ENCODE measurements at regions not wholly inside any gene's neighbourhood (a gene's known extent, or its start where the extent isn't known, plus 50 kb on each side); places are given as distances from the start of the nearest gene placed in this dataset.

- no peaks in the 10 kb centered on the region for H3K4me1 ChIP-seq (ENCODE audit: control insufficient read depth, extremely low read depth, insufficient read depth, low read length)
- TF ChIP-seq EZH2 (IDR thresholded peaks at IDR 0.05; ENCODE audit: low read length, missing control alignments) (no peak), CTCF (conservative IDR thresholded peaks at IDR 0.05 in 1 of 2, IDR thresholded peaks at IDR 0.05 in 1 of 2; ENCODE audit: low read depth in 1 of 2, low read length in 2 of 2) (no peak)
- no peak overlapping the region for H3K4me2 ChIP-seq (ENCODE audit: extremely low read depth, insufficient read depth, low read length)
- no peaks in the 10 kb centered on the region for H3K27me3 ChIP-seq (ENCODE audit: control insufficient read depth, insufficient read depth, low read length)
- H3K27ac ChIP-seq (ENCODE audit: insufficient read depth, low read length), result no peak overlapping the region
- DNase-seq (ENCODE audit: low read depth in 2 of 2), result no peak
- H3K4me3 ChIP-seq (replicated peaks in 1 of 4; ENCODE audit: control extremely low read depth in 1 of 4, insufficient read depth in 1 of 4, low read depth in 3 of 4, low read length in 4 of 4), result no peak overlapping the region
- no peaks in the 10 kb centered on the region for H3K9me3 ChIP-seq (ENCODE audit: control insufficient read depth, insufficient read depth, low read depth, low read length)
- no peaks in the 10 kb centered on the region for H3K36me3 ChIP-seq (ENCODE audit: control insufficient read depth, insufficient read depth, low read length)
- H4K20me1 ChIP-seq (ENCODE audit: control insufficient read depth, extremely low read depth, insufficient read depth, low read length), result no peaks in the 10 kb centered on the region
- no peaks in the 10 kb centered on the region for H3K79me2 ChIP-seq (ENCODE audit: control insufficient read depth, insufficient read depth, low read length)
- no peak overlapping the region for H2AFZ ChIP-seq (ENCODE audit: low read length)
- no peak overlapping the region for H3K9ac ChIP-seq (ENCODE audit: insufficient read depth, low read length)
These were observed 203.8 kb upstream of the CDH7 start for GRCh38 chr18:65547046-65547445.

- Histone ChIP-seq H3K36me3 (ENCODE audit: control insufficient read depth, insufficient read depth, low read length) (no peaks in the 10 kb centered on the region), H4K20me1 (ENCODE audit: control insufficient read depth, extremely low read depth, insufficient read depth, low read length) (no peaks in the 10 kb centered on the region), H3K79me2 (ENCODE audit: control insufficient read depth, insufficient read depth, low read length) (no peaks in the 10 kb centered on the region), H3K27me3 (ENCODE audit: control insufficient read depth, insufficient read depth, low read length) (no peaks in the 10 kb centered on the region), H2AFZ (ENCODE audit: low read length) (no peak overlapping the region), H3K9ac (ENCODE audit: insufficient read depth, low read length) (no peak overlapping the region), H3K4me3 (replicated peaks in 1 of 4; ENCODE audit: control extremely low read depth in 1 of 4, insufficient read depth in 1 of 4, low read depth in 3 of 4, low read length in 4 of 4) (no peak overlapping the region), H3K4me1 (ENCODE audit: control insufficient read depth, extremely low read depth, insufficient read depth, low read length) (no peaks in the 10 kb centered on the region), H3K27ac (ENCODE audit: insufficient read depth, low read length) (no peak overlapping the region), H3K4me2 (ENCODE audit: extremely low read depth, insufficient read depth, low read length) (no peak overlapping the region), H3K9me3 (ENCODE audit: control insufficient read depth, insufficient read depth, low read depth, low read length) (no peaks in the 10 kb centered on the region)
- no peak for DNase-seq (ENCODE audit: low read depth in 2 of 2)
- no peak for TF ChIP-seq EZH2 (IDR thresholded peaks at IDR 0.05; ENCODE audit: low read length, missing control alignments)
These were observed 206.1 kb upstream of the CDH7 start for GRCh38 chr18:65544701-65545100.

- DNase-seq (ENCODE audit: low read depth in 2 of 2), result no peak
- no peak overlapping the region for H3K27ac ChIP-seq (ENCODE audit: insufficient read depth, low read length)
- H3K79me2 ChIP-seq (ENCODE audit: control insufficient read depth, insufficient read depth, low read length), result no peaks in the 10 kb centered on the region
- no peaks in the 10 kb centered on the region for H3K4me1 ChIP-seq (ENCODE audit: control insufficient read depth, extremely low read depth, insufficient read depth, low read length)
- no peak overlapping the region for H3K9ac ChIP-seq (ENCODE audit: insufficient read depth, low read length)
- no peak overlapping the region for H3K4me3 ChIP-seq (replicated peaks in 1 of 4; ENCODE audit: control extremely low read depth in 1 of 4, insufficient read depth in 1 of 4, low read depth in 3 of 4, low read length in 4 of 4)
- H3K36me3 ChIP-seq (ENCODE audit: control insufficient read depth, insufficient read depth, low read length), result no peaks in the 10 kb centered on the region
- no peaks in the 10 kb centered on the region for H3K9me3 ChIP-seq (ENCODE audit: control insufficient read depth, insufficient read depth, low read depth, low read length)
- no peak overlapping the region for H2AFZ ChIP-seq (ENCODE audit: low read length)
- H4K20me1 ChIP-seq (ENCODE audit: control insufficient read depth, extremely low read depth, insufficient read depth, low read length), result no peaks in the 10 kb centered on the region
- H3K4me2 ChIP-seq (ENCODE audit: extremely low read depth, insufficient read depth, low read length), result no peak overlapping the region
- H3K27me3 ChIP-seq (ENCODE audit: control insufficient read depth, insufficient read depth, low read length), result no peaks in the 10 kb centered on the region
- no peak for TF ChIP-seq CTCF (conservative IDR thresholded peaks at IDR 0.05 in 1 of 2, IDR thresholded peaks at IDR 0.05 in 1 of 2; ENCODE audit: low read depth in 1 of 2, low read length in 2 of 2)
- no peak for TF ChIP-seq EZH2 (IDR thresholded peaks at IDR 0.05; ENCODE audit: low read length, missing control alignments)
These were observed 222.8 kb upstream of the CDH7 start for GRCh38 chr18:65527879-65528633.

All from fibroblast of lung (primary cell).